Prostate gland (tissue), 2 donors: ENCODE measurements at regions not wholly inside any gene's neighbourhood (a gene's known extent, or its start where the extent isn't known, plus 50 kb on each side); places are given as distances from the start of the nearest gene placed in this dataset.

Experiments used
- POLR2AphosphoS5 ChIP-seq: sonication (generic); formaldehyde crosslinking; IDR thresholded peaks from one replicate; pipeline ENCODE4 v1.6.1; 2017; ENCODE audit warnings: antibody characterized with exemption
- TF ChIP-seq, protein P1 (sequence below), 4 experiments: fragments of 200-600 bp in 2 of 4; fragments of 450-650 bp in 2 of 4; sonication (generic) in 2 of 4; IDR thresholded peaks; 1 replicate in 3 of 4; 2 replicates in 1 of 4; pipeline ENCODE4 v1.5.1; 2016 to 2019; ENCODE audit warnings: antibody characterized with exemption in 4 of 4, mild to moderate bottlenecking in 2 of 4, moderate library complexity in 2 of 4

DNA sequence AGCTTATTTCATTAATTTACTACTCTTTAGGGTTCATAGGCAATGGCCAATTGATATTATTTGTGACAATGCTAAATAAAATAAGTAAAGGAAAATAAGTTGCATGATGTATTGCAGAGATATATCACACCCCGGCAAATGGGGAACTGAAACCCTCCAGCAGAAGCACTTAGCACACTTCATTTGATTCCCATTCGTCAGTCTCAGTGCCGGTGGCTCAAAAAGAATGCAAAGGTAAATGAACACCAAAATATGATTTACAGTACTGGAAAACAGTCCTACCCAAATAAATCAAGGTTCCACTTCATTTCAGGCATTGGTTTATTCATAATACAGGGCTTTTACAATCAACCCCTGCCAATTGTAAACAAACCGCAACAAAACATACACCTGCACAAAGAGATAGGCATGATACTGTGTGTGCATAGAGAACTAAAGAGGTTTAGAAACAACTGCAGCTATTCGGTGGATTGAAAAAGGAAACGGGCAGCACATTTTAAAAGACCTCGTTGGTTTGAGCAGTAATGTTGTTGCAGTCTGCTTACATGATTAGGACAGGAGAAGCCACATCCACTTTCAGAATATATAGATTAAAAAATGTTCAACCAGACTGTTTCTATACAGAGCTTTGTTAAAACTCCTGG, 1019.2 kb downstream of the TTLL7 start:
- TF ChIP-seq, protein P1, sequence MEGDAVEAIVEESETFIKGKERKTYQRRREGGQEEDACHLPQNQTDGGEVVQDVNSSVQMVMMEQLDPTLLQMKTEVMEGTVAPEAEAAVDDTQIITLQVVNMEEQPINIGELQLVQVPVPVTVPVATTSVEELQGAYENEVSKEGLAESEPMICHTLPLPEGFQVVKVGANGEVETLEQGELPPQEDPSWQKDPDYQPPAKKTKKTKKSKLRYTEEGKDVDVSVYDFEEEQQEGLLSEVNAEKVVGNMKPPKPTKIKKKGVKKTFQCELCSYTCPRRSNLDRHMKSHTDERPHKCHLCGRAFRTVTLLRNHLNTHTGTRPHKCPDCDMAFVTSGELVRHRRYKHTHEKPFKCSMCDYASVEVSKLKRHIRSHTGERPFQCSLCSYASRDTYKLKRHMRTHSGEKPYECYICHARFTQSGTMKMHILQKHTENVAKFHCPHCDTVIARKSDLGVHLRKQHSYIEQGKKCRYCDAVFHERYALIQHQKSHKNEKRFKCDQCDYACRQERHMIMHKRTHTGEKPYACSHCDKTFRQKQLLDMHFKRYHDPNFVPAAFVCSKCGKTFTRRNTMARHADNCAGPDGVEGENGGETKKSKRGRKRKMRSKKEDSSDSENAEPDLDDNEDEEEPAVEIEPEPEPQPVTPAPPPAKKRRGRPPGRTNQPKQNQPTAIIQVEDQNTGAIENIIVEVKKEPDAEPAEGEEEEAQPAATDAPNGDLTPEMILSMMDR (IDR thresholded peaks at IDR 0.05) = no peak
- no peak for TF ChIP-seq POLR2AphosphoS5
